SU-DHL-6 (cell line): ENCODE measurements at regions not wholly inside any gene's neighbourhood (a gene's known extent, or its start where the extent isn't known, plus 50 kb on each side); places are given as distances from the start of the nearest gene placed in this dataset.

ENCODE experiments used
- H2AFZ ChIP-seq: fragments of 200-600 bp; sonication (generic); 2 replicates; pipeline ENCODE4 v1.6.1; 2014; ENCODE audit warnings: low read depth, mild to moderate bottlenecking, moderate library complexity, mixed read lengths, antibody characterized with exemption, low read length; ENCODE audit not compliant: severe bottlenecking
- H3F3A ChIP-seq: fragments of 200-600 bp; shearing (Covaris generic); 2 replicates; pipeline ENCODE4 v1.6.0; 2016; ENCODE audit warnings: antibody characterized with exemption, mild to moderate bottlenecking; ENCODE audit not compliant: insufficient read depth
- H3K27ac ChIP-seq: fragments of 200-600 bp; sonication (generic); 2 replicates; pipeline ENCODE4 v1.5.1; 2016; ENCODE audit warnings: low read depth, mild to moderate bottlenecking, low read length, moderate library complexity, mixed read lengths
- H3K27me3 ChIP-seq: fragments of 200-600 bp; sonication (generic), shearing (Covaris generic); 2 replicates; pipeline ENCODE4 v1.6.0; 2014; ENCODE audit warnings: mild to moderate bottlenecking, low read length
- H3K36me3 ChIP-seq: fragments of 200-600 bp; sonication (generic); 2 replicates; pipeline ENCODE4 v1.6.1; 2014; ENCODE audit warnings: mild to moderate bottlenecking, low read length, mixed read lengths
- H3K4me2 ChIP-seq: fragments of 300-600, 200-600 bp; shearing (Covaris generic), sonication (generic); 2 replicates; pipeline ENCODE4 v1.6.0; 2014; ENCODE audit warnings: low read length, low read depth, mild to moderate bottlenecking; ENCODE audit not compliant: poor library complexity, severe bottlenecking
- H3K4me3 ChIP-seq: fragments of 200-600 bp; sonication (generic); 2 replicates; pipeline ENCODE4 v1.5.1; 2014; ENCODE audit warnings: antibody characterized with exemption, low read length, mild to moderate bottlenecking, mixed read lengths; ENCODE audit not compliant: insufficient read depth, poor library complexity, severe bottlenecking
- H3K79me2 ChIP-seq: fragments of 200-600 bp; sonication (generic); 2 replicates; pipeline ENCODE4 v1.6.1; 2014; ENCODE audit warnings: mild to moderate bottlenecking, low read length, moderate library complexity; ENCODE audit not compliant: insufficient read depth
- H3K9ac ChIP-seq: fragments of 200-600 bp; sonication (generic); 2 replicates; pipeline ENCODE4 v1.7.0; 2014; ENCODE audit warnings: mild to moderate bottlenecking, low read length
- H3K9me2 ChIP-seq: fragments of 200-600 bp; sonication (generic); replicated peaks from 2 replicates; pipeline ENCODE4 v1.6.1; 2014; ENCODE audit warnings: low read length; ENCODE audit not compliant: insufficient read depth
- H3K9me3 ChIP-seq: fragments of 200-600 bp; sonication (generic); 2 replicates; pipeline ENCODE4 v1.6.1; 2014; ENCODE audit warnings: low read length, mixed read lengths; ENCODE audit not compliant: insufficient read depth
- H4K20me1 ChIP-seq: fragments of 200-600 bp; sonication (generic); 2 replicates; pipeline ENCODE4 v1.6.1; 2014; ENCODE audit warnings: low read depth, mild to moderate bottlenecking, antibody characterized with exemption, low read length, moderate library complexity, mixed read lengths
- CTCF ChIP-seq: fragments of 200-600 bp; sonication (generic); IDR thresholded peaks from one replicate; pipeline ENCODE4 v1.5.1; 2017; ENCODE audit warnings: antibody characterized with exemption, mild to moderate bottlenecking, low read length, moderate library complexity; ENCODE audit not compliant: insufficient read depth, poor library complexity, severe bottlenecking
- EZH2phosphoT487 ChIP-seq: fragments of 200-600 bp; sonication (generic), shearing (Covaris generic); conservative IDR thresholded peaks from 2 replicates; pipeline ENCODE4 v1.6.1; 2018; ENCODE audit warnings: mild to moderate bottlenecking, antibody characterized with exemption, low read length, moderate library complexity, mixed read lengths

DNA sequence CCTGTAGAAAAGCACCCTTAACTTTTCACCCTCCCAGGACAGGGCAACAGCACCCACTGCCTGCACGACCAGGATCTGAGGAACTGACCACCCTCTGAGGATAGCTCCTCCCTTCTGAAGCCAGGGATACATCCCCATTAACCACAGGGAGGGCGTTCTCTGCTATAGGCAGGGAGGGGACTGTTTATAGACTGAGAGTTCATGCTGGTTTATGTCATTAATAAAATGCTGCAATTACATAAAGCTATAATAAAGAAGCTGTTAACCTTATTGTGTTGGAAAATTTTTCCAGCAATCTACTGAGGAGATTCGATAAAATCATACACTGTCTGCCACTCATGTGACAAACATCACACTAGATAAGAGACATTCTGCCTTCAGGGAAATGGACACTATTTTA is 232.4 kb upstream of the SFSWAP start:
- no peak overlapping the region for H2AFZ ChIP-seq
- no peaks in the 10 kb centered on the region for H3F3A ChIP-seq
- H3K79me2 ChIP-seq = no peaks in the 10 kb centered on the region
- H3K9me2 ChIP-seq = no peaks in the 10 kb centered on the region
- no peak overlapping the region for H3K4me2 ChIP-seq
- H4K20me1 ChIP-seq = no peaks in the 10 kb centered on the region
- TF ChIP-seq EZH2phosphoT487 = no peak
- no peak for TF ChIP-seq CTCF
- H3K27ac ChIP-seq = no peak overlapping the region
- H3K36me3 ChIP-seq = no peaks in the 10 kb centered on the region
- no peak overlapping the region for H3K9ac ChIP-seq
- peaks cover 5% of the 10 kb centered on the region; the same call in 1 of the 2 replicates for H3K9me3 ChIP-seq
- no peaks in the 10 kb centered on the region for H3K27me3 ChIP-seq
- H3K4me3 ChIP-seq = no peak overlapping the region

- no peak for TF ChIP-seq CTCF
- no peak for TF ChIP-seq EZH2phosphoT487
- H3F3A ChIP-seq = no peaks in the 10 kb centered on the region
- no peak overlapping the region for H3K4me2 ChIP-seq
- H3K79me2 ChIP-seq = no peaks in the 10 kb centered on the region
- no peak overlapping the region for H3K9ac ChIP-seq
- no peaks in the 10 kb centered on the region for H4K20me1 ChIP-seq
- H3K27me3 ChIP-seq = no peaks in the 10 kb centered on the region
- H2AFZ ChIP-seq = no peak overlapping the region
- H3K36me3 ChIP-seq = no peaks in the 10 kb centered on the region
- peaks cover 5% of the 10 kb centered on the region; the same call in 1 of the 2 replicates for H3K9me3 ChIP-seq
- no peaks in the 10 kb centered on the region for H3K9me2 ChIP-seq
- no peak overlapping the region for H3K4me3 ChIP-seq
- H3K27ac ChIP-seq = no peak overlapping the region
Observed at GRCh38 chr12:131482199-131482598, 228.7 kb upstream of the SFSWAP start.

DNA sequence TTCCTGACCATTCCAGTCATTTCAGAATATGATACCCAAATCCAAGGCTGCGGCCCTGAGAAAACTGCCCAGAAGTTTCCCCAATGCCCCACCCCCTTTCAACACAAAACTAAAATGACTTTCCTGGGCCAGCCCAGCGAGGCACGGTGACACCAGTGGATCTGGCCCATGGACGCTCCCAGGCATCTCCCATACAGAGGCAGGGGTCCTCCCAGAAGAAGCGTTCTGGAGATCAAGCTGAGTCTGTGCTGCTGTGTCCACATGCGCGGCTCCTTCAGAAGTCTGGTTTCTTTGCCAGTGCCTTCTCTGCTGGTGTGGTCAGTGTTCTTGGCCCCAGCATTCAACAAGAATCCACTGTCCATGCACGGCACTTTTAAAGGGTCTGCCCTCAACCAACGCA is 228.2 kb upstream of the SFSWAP start:
- Histone ChIP-seq H3K9me3 (peaks cover 1% of the 10 kb centered on the region; the same call in 1 of the 2 replicates), H3K4me2 (no peak overlapping the region), H3K9me2 (no peaks in the 10 kb centered on the region), H3K4me3 (no peak overlapping the region), H4K20me1 (no peaks in the 10 kb centered on the region), H3K79me2 (no peaks in the 10 kb centered on the region), H3F3A (no peaks in the 10 kb centered on the region), H2AFZ (no peak overlapping the region), H3K27me3 (no peaks in the 10 kb centered on the region), H3K27ac (no peak overlapping the region), H3K9ac (no peak overlapping the region), H3K36me3 (no peaks in the 10 kb centered on the region)
- TF ChIP-seq EZH2phosphoT487 (no peak), CTCF (no peak)
